Endothelial cell of umbilical vein (primary cell): ENCODE measurements at regions not wholly inside any gene's neighbourhood (a gene's known extent, or its start where the extent isn't known, plus 50 kb on each side); places are given as distances from the start of the nearest gene placed in this dataset.

ENCODE experiments used
- BruUV-seq: library from RNA; stranded (reverse); fragments of 400-500 nt; replicated peaks from 2 replicates; lab custom pipeline; 2021; lab: Mats Ljungman, UMichigan
- CTCF ChIA-PET: fragments of 300-600, 350-600 bp; sonication (Branson Sonifier 250); formaldehyde crosslinking; loops from one replicate; lab custom pipeline; 2021; ENCODE audit warnings: antibody characterized with exemption, inconsistent platforms; lab: Charles Lee
- POLR2A ChIA-PET: fragments of 300-600, 350-600 bp; sonication (Branson Sonifier 250); formaldehyde crosslinking; loops from one replicate; lab custom pipeline; 2021; ENCODE audit warnings: antibody characterized with exemption, inconsistent platforms; lab: Charles Lee
- DNase-seq: peaks from one replicate; pipeline ENCODE4 v3.0.0-alpha.2; 2011; ENCODE audit warnings: low read depth, low spot score
- FAIRE-seq: peaks from 2 replicates; lab custom pipeline; 2011; peaks lifted over from hg19 to GRCh38; lab: Jason Lieb, UNC
- H2AFZ ChIP-seq: 2 replicates; pipeline ENCODE4 v1.6.0; 2012; ENCODE audit warnings: low read depth, low read length, control low read depth, inconsistent platforms
- H3K27ac ChIP-seq: 2 replicates; pipeline ENCODE4 v1.5.1; 2011; ENCODE audit warnings: low read depth, mild to moderate bottlenecking, control low read depth, low read length, moderate library complexity; ENCODE audit not compliant: insufficient read depth
- H3K27me3 ChIP-seq, 2 experiments: 2 replicates each; pipeline versions ENCODE4 v1.6.0 to v1.6.1; 2011; ENCODE audit warnings: low read length in 2 of 2, mixed read lengths in 1 of 2; ENCODE audit not compliant: control insufficient read depth in 2 of 2, insufficient read depth in 2 of 2
- H3K36me3 ChIP-seq, 2 experiments: 2 replicates in 1 of 2; 3 replicates in 1 of 2; pipeline ENCODE4 v1.5.1; 2011; ENCODE audit warnings: low read length in 2 of 2, mild to moderate bottlenecking in 1 of 2, moderate library complexity in 1 of 2; ENCODE audit not compliant: control insufficient read depth in 2 of 2, insufficient read depth in 2 of 2; ENCODE audit errors: extremely low read depth in 1 of 2
- H3K4me1 ChIP-seq: 3 replicates; pipeline ENCODE4 v1.5.1; 2011; ENCODE audit warnings: mild to moderate bottlenecking, low read length; ENCODE audit not compliant: control insufficient read depth, insufficient read depth; ENCODE audit errors: extremely low read depth
- H3K4me2 ChIP-seq: 2 replicates; pipeline ENCODE4 v1.6.1; 2011; ENCODE audit warnings: low read length, control low read depth, mixed read lengths; ENCODE audit not compliant: insufficient read depth
- H3K4me3 ChIP-seq, 3 experiments: fragments of 200-600 bp in 1 of 3; sonication (generic), shearing (Covaris generic) in 1 of 3; replicated peaks in 1 of 3; 2 replicates each; pipeline ENCODE4 v1.5.1; 2011 to 2016; ENCODE audit warnings: control low read depth in 3 of 3, low read length in 3 of 3, mild to moderate bottlenecking in 2 of 3, inconsistent platforms in 1 of 3, low read depth in 1 of 3, moderate library complexity in 1 of 3; ENCODE audit not compliant: insufficient read depth in 1 of 3
- H3K79me2 ChIP-seq: 2 replicates; pipeline ENCODE4 v1.6.0; 2012; ENCODE audit warnings: low read length, inconsistent platforms; ENCODE audit not compliant: control insufficient read depth, insufficient read depth
- H3K9ac ChIP-seq: replicated peaks from 2 replicates; pipeline ENCODE3; 2011; ENCODE audit warnings: low read length, control low read depth; ENCODE audit not compliant: insufficient read depth; ENCODE audit errors: extremely low read depth
- H3K9me1 ChIP-seq: replicated peaks from 3 replicates; pipeline ENCODE4 v1.6.0; 2011; ENCODE audit warnings: mild to moderate bottlenecking, low read length; ENCODE audit not compliant: control insufficient read depth, insufficient read depth; ENCODE audit errors: extremely low read depth
- H3K9me3 ChIP-seq: replicated peaks from 2 replicates; pipeline ENCODE4 v1.5.1; 2012; ENCODE audit warnings: low read length, inconsistent platforms; ENCODE audit not compliant: control insufficient read depth, insufficient read depth
- H4K20me1 ChIP-seq: replicated peaks from 2 replicates; pipeline ENCODE3; 2011; ENCODE audit warnings: mild to moderate bottlenecking, low read length; ENCODE audit not compliant: control insufficient read depth, insufficient read depth; ENCODE audit errors: extremely low read depth
- CTCF ChIP-seq, 2 donors: IDR thresholded peaks; 1 replicate in 1 of 2; 2 replicates in 1 of 2; pipeline ENCODE4 v1.5.1; 2011; ENCODE audit warnings: low read length in 2 of 2, mild to moderate bottlenecking in 2 of 2, moderate library complexity in 2 of 2, control low read depth in 1 of 2, inconsistent platforms in 1 of 2, low read depth in 1 of 2; ENCODE audit not compliant: insufficient read depth in 1 of 2; ENCODE audit errors: extremely low read depth in 1 of 2
- EZH2 ChIP-seq: IDR thresholded peaks from 2 replicates; pipeline ENCODE4 v1.6.1; 2012; ENCODE audit warnings: borderline replicate concordance, low read depth, mild to moderate bottlenecking, moderate library complexity, low read length, inconsistent platforms; ENCODE audit not compliant: severe bottlenecking
- FOS ChIP-seq: IDR thresholded peaks from 2 replicates; pipeline ENCODE4 v1.6.1; 2011; ENCODE audit warnings: mild to moderate bottlenecking, low read length, moderate library complexity, borderline replicate concordance; ENCODE audit not compliant: insufficient read depth
- GATA2 ChIP-seq: IDR thresholded peaks from 2 replicates; pipeline ENCODE4 v1.7.0; 2011; ENCODE audit warnings: low read depth, mild to moderate bottlenecking, moderate library complexity, mixed read lengths, low read length; ENCODE audit not compliant: insufficient read length, insufficient read depth
- JUN ChIP-seq: IDR thresholded peaks from 2 replicates; pipeline ENCODE4 v1.6.1; 2011; ENCODE audit warnings: borderline replicate concordance, low read depth; ENCODE audit not compliant: insufficient read length, insufficient read depth
- MAX ChIP-seq: IDR thresholded peaks from 2 replicates; pipeline ENCODE4 v1.6.1; 2011; ENCODE audit not compliant: insufficient read depth, insufficient read length
- MYC ChIP-seq: IDR thresholded peaks from one replicate; pipeline ENCODE4 v1.6.1; 2011; ENCODE audit warnings: mild to moderate bottlenecking, low read depth, low read length
- POLR2A ChIP-seq: IDR thresholded peaks from 2 replicates; pipeline ENCODE4 v1.6.1; 2012; ENCODE audit warnings: low read depth, mild to moderate bottlenecking, control low read depth, low read length
- POLR2AphosphoS5 ChIP-seq: IDR thresholded peaks from 2 replicates; pipeline ENCODE4 v1.6.1; 2012; ENCODE audit warnings: low read depth, mild to moderate bottlenecking, control low read depth, low read length, moderate library complexity; ENCODE audit not compliant: insufficient read depth
- dilution Hi-C: fragments of 300-500 bp; cut with MboI; formaldehyde crosslinking; loops from one replicate; pipeline ENCODE4 v1.15.0; 2019; ENCODE audit warnings: low sequenced_read_pairs; ENCODE audit not compliant: extremely low pct_ligation_motif_present
- intact Hi-C: fragments of 100-400 bp; cut with micrococcal nuclease; formaldehyde crosslinking; loops from one replicate; pipeline ENCODE4 v1.10.0; 2022

- ChIA-PET CTCF (no interaction called here), POLR2A (no interaction called here)
- Histone ChIP-seq H3K4me1 (no peaks in the 10 kb centered on the region), H3K36me3 (no peaks in the 10 kb centered on the region), H2AFZ (no peak overlapping the region), H3K9me1 (no peaks in the 10 kb centered on the region), H3K9me3 (no peaks in the 10 kb centered on the region), H4K20me1 (no peaks in the 10 kb centered on the region), H3K9ac (no peak overlapping the region), H3K4me3 (no peak overlapping the region), H3K27me3 (peaks cover 0 to 5% of the 10 kb centered on the region in 2 experiments), H3K4me2 (no peak overlapping the region), H3K79me2 (no peaks in the 10 kb centered on the region), H3K27ac (no peak overlapping the region)
- TF ChIP-seq FOS (no peak), MYC (no peak), POLR2A (no peak), EZH2 (no peak), MAX (no peak), JUN (no peak), POLR2AphosphoS5 (no peak), GATA2 (no peak), CTCF (IDR thresholded peaks at IDR 0.05; ENCODE audit: extremely low read depth in 1 of 2, insufficient read depth in 1 of 2, low read depth in 1 of 2, low read length in 2 of 2) (no peak)
- no TSS peak for BruUV-seq
- intact Hi-C loops: no loop called here
- dilution Hi-C loops: no loop called here
- no peak for FAIRE-seq
- no peak for DNase-seq
These were observed 336.3 kb upstream of the NOVA1 start for GRCh38 chr14:26934151-26934550.
